NCI-H1694 (cell line): ENCODE measurements at regions not wholly inside any gene's neighbourhood (a gene's known extent, or its start where the extent isn't known, plus 50 kb on each side); places are given as distances from the start of the nearest gene placed in this dataset.

Experiments used
- DNase-seq: peaks from one replicate; lab custom pipeline; 2025; lab: John Stamatoyannopoulos, UW

GRCh38 chr12:89098441-89099112 lies 253.7 kb downstream of the DUSP6 start:
- no peak for DNase-seq

DNA sequence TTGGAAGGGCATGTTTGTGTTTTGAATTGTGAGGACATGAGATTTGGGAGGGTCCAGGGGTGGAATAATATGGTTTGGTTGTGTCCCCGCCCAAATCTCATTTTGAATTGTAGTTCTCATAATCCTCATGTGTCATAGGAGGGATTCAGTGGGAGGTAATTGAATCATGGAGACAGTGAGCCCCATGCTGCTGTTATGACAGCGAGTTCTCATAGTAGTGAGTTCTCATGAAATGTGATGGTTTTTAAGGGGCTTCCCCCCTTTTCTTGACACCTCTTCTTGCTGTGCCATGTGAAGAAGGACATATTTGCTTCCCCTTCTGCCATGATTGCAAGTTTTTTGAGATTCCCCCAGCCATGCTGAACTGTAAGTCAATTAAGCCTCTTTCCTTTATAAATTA lies 260.0 kb downstream of the DUSP6 start:
- DNase-seq = no peak

DNA sequence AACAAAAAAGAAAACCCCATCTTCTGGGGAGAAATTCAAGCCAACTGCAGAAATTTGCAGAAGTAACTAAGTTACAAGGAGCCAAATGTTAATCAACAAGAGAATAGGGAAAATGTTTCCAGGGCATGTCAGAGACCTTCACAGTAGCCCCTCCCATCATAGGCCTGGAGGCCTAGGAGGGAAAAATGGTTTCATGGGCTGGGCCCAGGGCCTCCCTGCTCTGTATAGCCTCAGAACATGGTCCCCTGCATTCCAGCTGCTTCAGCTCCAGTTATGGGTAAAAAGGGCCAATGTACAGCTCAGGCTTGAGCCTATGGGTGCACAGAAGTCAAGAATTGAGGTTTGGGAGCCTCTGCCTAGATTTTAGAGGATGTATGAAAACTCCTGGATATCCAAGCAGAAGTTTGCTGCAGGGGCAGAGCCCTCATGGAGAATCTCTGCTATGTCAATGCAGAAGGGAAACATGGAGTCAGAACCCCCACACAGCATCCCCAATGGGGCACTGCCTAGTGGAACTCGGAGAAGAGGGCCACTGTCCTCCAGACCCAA lies 260.9 kb downstream of the DUSP6 start:
- DNase-seq = no peak

GRCh38 chr12:89089264-89089663 lies 263.0 kb downstream of the DUSP6 start:
- DNase-seq = no peak

DNA sequence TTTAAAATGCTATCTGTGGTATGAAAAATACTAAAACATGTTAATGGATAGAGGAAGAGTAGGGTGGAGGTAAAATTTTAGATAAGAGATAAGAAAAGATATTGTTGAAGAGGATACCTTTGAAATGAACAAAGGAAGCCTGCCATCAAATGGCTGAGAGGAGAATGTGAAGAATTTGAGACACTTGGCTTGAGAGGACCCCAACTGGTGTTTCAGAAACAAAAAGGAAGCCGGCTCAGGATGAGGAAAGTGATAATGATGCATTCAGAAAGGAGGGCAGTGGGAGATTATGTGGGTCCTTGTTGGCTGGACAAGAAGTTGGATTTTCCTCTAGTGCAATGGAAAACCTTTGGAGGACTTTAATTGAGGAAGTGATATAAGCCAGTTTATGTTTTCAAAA lies 264.4 kb downstream of the DUSP6 start:
- no peak for DNase-seq

DNA sequence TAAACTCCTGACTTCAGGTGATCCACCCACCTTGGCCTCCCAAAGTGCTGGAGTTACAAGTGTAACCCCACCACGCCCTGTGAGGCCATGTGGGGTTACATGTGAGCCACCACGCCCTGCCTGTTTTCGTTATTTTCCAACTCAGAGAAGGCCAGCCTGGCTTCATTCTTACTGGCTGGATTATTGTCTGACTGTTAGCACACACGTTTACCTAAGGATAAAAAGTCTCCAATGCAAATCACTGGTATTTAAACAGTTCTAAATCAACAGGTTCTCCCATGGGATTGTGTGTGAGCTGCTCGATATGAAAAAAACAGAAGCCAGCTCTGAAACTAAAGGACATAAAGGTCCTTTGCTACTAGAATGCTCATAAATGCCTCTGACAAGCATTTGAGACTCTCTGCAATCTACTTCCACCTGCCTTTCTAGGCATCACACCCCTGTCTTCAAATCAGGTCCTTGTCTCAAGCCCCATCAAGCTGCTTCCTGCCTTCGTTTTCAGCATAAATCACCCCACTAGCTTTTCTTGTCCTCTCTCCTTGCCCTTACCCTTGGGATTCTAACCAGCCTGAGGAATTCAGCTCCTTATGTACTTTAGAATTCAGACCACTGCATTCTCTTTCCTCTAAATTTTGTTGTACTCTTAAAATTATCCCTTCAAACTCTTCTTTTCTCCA lies 265.0 kb downstream of the DUSP6 start:
- no peak for DNase-seq

- DNase-seq = no peak
Measured at GRCh38 chr12:89085421-89085820, 266.9 kb downstream of the DUSP6 start.

- no peak for DNase-seq
Measured at GRCh38 chr12:89084751-89085150, 267.6 kb downstream of the DUSP6 start.

DNA sequence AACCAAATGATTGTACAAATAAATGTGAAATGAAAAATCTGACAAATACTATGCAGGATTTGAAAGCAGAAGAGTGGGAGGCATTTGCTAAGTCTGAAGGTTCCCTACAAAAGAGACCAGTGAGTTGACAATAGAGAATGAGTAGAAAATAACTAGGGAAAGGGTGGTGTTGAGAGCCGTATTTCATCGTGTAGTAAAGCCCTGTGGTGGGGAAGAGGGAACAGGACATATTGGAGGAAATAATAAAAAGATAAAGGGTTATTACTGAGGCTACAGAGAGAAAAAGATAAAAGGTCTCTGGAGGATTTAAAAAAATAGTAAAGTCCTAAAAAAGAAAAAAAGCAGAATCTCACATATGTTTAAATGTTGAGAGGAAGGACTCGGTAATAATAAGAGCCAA lies 268.8 kb downstream of the DUSP6 start:
- DNase-seq = no peak

DNA sequence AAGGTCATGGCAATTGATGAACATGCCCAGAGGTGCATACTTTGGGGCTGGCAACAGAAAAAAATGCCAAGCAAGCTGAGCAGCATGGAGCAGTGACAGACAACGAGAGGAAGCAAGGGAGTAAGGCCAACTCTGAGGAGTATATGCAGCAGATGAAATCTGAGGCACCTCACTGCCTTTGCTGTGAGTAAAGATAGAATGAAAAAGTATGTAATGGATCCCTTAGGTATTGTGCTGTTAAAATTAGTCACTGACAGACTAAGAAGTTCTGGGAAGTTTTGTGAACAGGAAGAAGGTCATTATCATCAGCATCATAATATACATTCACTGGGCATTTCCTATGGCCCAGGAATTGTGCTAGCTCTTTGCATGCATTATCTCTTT lies 269.9 kb downstream of the DUSP6 start:
- no peak for DNase-seq

DNA sequence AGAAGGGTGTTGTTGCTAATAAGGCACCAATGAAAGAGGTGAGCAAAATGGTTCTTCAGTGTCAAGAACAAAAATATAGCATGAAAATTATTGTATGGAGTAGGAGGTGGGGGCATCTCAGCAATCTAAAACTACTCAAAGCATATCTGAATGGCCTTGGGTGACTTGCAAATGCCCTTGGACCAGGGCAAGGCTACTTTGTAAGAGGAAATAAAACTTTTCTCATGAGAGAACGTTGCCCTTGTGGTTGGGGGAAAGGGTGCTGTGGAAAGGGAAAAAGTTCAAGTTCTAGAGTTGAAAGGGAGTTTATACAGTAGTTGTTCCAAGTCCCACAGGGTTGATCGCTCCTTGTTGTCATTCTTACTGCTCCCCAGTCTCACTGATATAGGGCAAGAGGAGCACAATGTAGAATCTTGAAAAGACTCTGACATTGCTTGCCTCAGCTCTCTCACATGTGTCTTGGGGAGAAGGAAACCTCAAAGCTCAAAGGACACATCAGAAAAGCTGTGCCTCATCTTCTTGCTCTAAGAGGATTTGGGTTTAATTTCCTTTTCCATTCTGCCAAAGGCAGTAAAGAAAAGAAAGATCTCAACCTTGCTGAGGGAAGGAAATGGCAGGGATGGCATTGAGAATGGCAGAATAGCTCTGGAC lies 270.5 kb downstream of the DUSP6 start:
- no peak for DNase-seq

- no peak for DNase-seq
Measured at GRCh38 chr12:89080793-89081465, 271.4 kb downstream of the DUSP6 start.

GRCh38 chr12:89075880-89076540 lies 276.3 kb downstream of the DUSP6 start:
- DNase-seq = no peak

DNA sequence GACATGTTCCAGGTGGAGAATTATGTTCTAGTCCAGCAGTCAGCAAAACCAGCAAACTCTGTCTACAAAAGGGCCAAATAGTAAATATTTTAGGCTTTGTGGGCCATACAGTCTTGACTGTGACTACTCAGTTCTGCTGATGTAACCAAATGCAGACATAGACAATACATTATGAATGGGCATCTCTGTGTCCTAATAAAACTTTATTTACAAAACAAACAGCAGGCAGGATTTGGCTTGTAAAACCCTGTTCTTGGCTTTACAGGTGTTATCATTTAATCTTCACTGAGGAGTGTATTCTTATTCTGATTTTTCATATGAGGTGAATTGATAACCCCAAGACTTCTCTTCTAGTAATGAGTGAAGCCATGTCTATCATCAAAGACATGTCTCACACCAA lies 278.6 kb downstream of the DUSP6 start:
- no peak for DNase-seq

- no peak for DNase-seq
Measured at GRCh38 chr12:89073027-89073398, 279.3 kb downstream of the DUSP6 start.

- DNase-seq = no peak
Measured at GRCh38 chr12:89072294-89073026, 279.8 kb downstream of the DUSP6 start.

- no peak for DNase-seq
Measured at GRCh38 chr12:89070603-89071002, 281.7 kb downstream of the DUSP6 start.

- DNase-seq = no peak
Measured at GRCh38 chr12:89069431-89069830, 282.9 kb downstream of the DUSP6 start.

- no peak for DNase-seq
Measured at GRCh38 chr12:89067421-89068187, 284.7 kb downstream of the DUSP6 start.

DNA sequence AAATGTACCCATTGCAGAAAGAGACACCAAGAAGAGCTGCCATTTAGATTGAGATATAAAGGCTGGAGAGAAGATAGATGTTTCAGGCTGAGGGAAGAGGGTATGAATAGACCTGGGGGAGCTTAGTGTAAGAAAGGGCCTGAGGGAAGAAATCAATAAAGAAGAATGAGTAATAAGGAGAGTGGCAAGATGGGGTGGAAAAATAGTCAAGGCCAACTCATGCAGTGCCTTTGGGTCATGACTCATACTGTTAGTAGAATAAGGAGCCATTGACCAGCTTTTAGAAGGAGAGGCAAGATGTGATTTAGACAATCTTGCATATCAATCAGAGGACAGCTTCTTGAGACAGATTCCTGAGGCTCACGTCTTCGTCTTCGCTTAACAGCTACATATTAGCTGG lies 287.5 kb downstream of the DUSP6 start:
- DNase-seq = no peak

- no peak for DNase-seq
Measured at GRCh38 chr12:89064151-89064550, 288.1 kb downstream of the DUSP6 start.
